Suprapubic skin (tissue), 4 donors: ENCODE measurements at regions not wholly inside any gene's neighbourhood (a gene's known extent, or its start where the extent isn't known, plus 50 kb on each side); places are given as distances from the start of the nearest gene placed in this dataset.

Experiments used
- EP300 ChIP-seq: sonication (generic); formaldehyde crosslinking; IDR thresholded peaks from one replicate; pipeline ENCODE4 v1.6.1; 2017; ENCODE audit warnings: antibody characterized with exemption
- POLR2A ChIP-seq, 2 donors: fragments of 450-650 bp; IDR thresholded peaks; one replicate each; pipeline ENCODE4 v1.6.1; 2017; ENCODE audit warnings: antibody characterized with exemption in 2 of 2, mild to moderate bottlenecking in 2 of 2, moderate library complexity in 2 of 2
- POLR2AphosphoS5 ChIP-seq, 3 donors: sonication (generic); formaldehyde crosslinking; IDR thresholded peaks; one replicate each; pipeline ENCODE4 v1.6.1; 2017; ENCODE audit warnings: antibody characterized with exemption in 3 of 3
- TF ChIP-seq, protein P1 (sequence below), 2 donors: fragments of 200-600 bp in 1 of 2; fragments of 450-650 bp in 1 of 2; sonication (generic) in 1 of 2; IDR thresholded peaks; one replicate each; pipeline ENCODE4 v1.5.1; 2016 to 2019; ENCODE audit warnings: antibody characterized with exemption in 2 of 2, mild to moderate bottlenecking in 1 of 2, moderate library complexity in 1 of 2

DNA sequence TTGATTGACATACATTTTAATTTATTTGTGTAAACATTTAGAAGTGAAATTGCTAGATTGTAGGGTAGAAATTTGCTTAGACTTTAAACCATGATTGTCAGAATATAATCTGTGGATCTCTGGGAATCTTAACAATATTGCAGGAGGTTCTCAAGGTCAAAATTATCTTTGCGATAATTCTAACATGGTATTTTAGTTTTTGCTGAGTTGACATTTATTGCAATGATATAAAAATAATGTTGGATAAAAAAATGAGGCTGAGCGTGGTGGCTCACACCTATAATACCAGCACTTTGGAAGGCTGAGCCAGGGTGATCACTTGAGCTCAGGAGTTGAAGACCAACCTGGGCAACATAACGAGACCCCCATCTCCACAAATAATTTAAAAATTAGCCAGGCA lies 70.3 kb upstream of the SGCD start:
- TF ChIP-seq POLR2AphosphoS5 (IDR thresholded peaks at IDR 0.05) (no peak), POLR2A (IDR thresholded peaks at IDR 0.05) (no peak), EP300 (no peak)
- TF ChIP-seq, protein P1, sequence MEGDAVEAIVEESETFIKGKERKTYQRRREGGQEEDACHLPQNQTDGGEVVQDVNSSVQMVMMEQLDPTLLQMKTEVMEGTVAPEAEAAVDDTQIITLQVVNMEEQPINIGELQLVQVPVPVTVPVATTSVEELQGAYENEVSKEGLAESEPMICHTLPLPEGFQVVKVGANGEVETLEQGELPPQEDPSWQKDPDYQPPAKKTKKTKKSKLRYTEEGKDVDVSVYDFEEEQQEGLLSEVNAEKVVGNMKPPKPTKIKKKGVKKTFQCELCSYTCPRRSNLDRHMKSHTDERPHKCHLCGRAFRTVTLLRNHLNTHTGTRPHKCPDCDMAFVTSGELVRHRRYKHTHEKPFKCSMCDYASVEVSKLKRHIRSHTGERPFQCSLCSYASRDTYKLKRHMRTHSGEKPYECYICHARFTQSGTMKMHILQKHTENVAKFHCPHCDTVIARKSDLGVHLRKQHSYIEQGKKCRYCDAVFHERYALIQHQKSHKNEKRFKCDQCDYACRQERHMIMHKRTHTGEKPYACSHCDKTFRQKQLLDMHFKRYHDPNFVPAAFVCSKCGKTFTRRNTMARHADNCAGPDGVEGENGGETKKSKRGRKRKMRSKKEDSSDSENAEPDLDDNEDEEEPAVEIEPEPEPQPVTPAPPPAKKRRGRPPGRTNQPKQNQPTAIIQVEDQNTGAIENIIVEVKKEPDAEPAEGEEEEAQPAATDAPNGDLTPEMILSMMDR (IDR thresholded peaks at IDR 0.05), result no peak
